Glutamatergic neuron (in vitro differentiated cells): ENCODE measurements at regions not wholly inside any gene's neighbourhood (a gene's known extent, or its start where the extent isn't known, plus 50 kb on each side); places are given as distances from the start of the nearest gene placed in this dataset.

ENCODE experiments used
- DNase-seq: peaks from one replicate; pipeline ENCODE4 v3.0.0; 2022
- H3K27ac Mint-ChIP-seq: one replicate; pipeline ENCODE4 v1.8.0; 2020; ENCODE audit warnings: mild to moderate bottlenecking, mixed read lengths, inconsistent platforms; ENCODE audit not compliant: unreplicated experiment
- H3K27me3 Mint-ChIP-seq: one replicate; pipeline ENCODE4 v1.8.0; 2020; ENCODE audit warnings: mild to moderate bottlenecking, moderate library complexity, mixed read lengths, inconsistent platforms; ENCODE audit not compliant: unreplicated experiment
- H3K36me3 Mint-ChIP-seq: one replicate; pipeline ENCODE4 v1.8.0; 2020; ENCODE audit warnings: mild to moderate bottlenecking, mixed read lengths, inconsistent platforms; ENCODE audit not compliant: unreplicated experiment
- H3K4me1 Mint-ChIP-seq: one replicate; pipeline ENCODE4 v1.8.0; 2020; ENCODE audit warnings: mild to moderate bottlenecking, low read depth, mixed read lengths, inconsistent platforms; ENCODE audit not compliant: unreplicated experiment
- H3K4me3 Mint-ChIP-seq: one replicate; pipeline ENCODE4 v1.8.0; 2020; ENCODE audit warnings: mild to moderate bottlenecking, mixed read lengths, inconsistent platforms; ENCODE audit not compliant: unreplicated experiment
- H3K9me3 Mint-ChIP-seq: one replicate; pipeline ENCODE4 v1.8.0; 2020; ENCODE audit warnings: mild to moderate bottlenecking, moderate library complexity, mixed read lengths, inconsistent platforms; ENCODE audit not compliant: unreplicated experiment
- CTCF ChIP-seq: fragments of 200-600 bp; sonication (generic); IDR thresholded peaks from one replicate; pipeline ENCODE4 v1.5.0; 2021; ENCODE audit not compliant: partially characterized antibody, unreplicated experiment

DNA sequence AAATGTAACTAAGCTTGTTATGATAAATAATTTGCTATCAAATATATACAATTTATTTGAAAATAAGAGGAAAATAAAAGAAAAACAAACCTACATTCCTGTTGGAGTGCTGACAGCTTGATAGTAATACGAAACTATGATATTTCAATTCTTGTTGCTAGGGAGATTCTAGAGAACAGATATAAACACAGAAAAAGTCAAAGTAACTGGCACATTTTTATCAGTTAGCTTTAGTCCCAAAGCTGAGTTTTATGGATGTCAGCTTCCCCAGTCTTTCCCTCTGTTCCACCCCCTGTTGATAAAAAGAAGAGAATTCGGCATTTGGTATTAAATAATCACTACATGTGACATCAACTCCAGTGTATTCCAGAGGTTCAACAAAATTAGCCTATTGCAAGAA lies 1134.0 kb downstream of the XPNPEP1 start:
- no peak overlapping the region for H3K4me3 Mint-ChIP-seq
- H3K27me3 Mint-ChIP-seq, result no peaks in the 10 kb centered on the region
- peaks cover 6% of the 10 kb centered on the region for H3K36me3 Mint-ChIP-seq
- peaks cover 2% of the 10 kb centered on the region for H3K9me3 Mint-ChIP-seq
- no peak overlapping the region for H3K27ac Mint-ChIP-seq
- H3K4me1 Mint-ChIP-seq, result no peaks in the 10 kb centered on the region
- no peak for DNase-seq
- no peak for TF ChIP-seq CTCF

GRCh38 chr10:108788891-108789290 lies 1134.4 kb downstream of the XPNPEP1 start:
- no peaks in the 10 kb centered on the region for H3K4me1 Mint-ChIP-seq
- no peaks in the 10 kb centered on the region for H3K27me3 Mint-ChIP-seq
- TF ChIP-seq CTCF, result no peak
- H3K9me3 Mint-ChIP-seq, result peaks cover 2% of the 10 kb centered on the region
- no peak for DNase-seq
- H3K36me3 Mint-ChIP-seq, result peaks cover 9% of the 10 kb centered on the region
- no peak overlapping the region for H3K27ac Mint-ChIP-seq
- H3K4me3 Mint-ChIP-seq, result no peak overlapping the region

DNA sequence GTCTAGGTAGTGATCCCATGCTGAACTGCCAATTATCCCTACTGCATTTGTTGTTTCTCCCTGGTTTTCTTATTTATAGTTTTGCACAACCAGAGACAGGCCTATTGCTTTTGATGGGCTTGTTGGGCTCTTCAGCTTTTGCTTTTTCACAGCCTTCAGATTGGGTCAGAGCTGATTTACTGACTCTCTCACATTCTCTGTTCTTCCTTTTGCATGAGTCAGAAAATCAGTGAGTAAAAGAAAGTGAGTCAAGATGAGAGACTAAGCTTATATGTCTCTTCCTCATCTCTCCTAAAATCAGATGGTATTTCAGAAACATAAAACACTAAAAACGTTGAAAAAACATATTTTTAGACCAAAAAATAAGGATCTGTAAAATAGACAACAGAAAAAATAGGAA lies 1135.4 kb downstream of the XPNPEP1 start:
- TF ChIP-seq CTCF, result no peak
- Mint-ChIP-seq H3K4me1 (no peaks in the 10 kb centered on the region), H3K9me3 (peaks cover 5% of the 10 kb centered on the region), H3K36me3 (peaks cover 13% of the 10 kb centered on the region), H3K27ac (no peak overlapping the region), H3K27me3 (no peaks in the 10 kb centered on the region), H3K4me3 (no peak overlapping the region)
- DNase-seq, result no peak

DNA sequence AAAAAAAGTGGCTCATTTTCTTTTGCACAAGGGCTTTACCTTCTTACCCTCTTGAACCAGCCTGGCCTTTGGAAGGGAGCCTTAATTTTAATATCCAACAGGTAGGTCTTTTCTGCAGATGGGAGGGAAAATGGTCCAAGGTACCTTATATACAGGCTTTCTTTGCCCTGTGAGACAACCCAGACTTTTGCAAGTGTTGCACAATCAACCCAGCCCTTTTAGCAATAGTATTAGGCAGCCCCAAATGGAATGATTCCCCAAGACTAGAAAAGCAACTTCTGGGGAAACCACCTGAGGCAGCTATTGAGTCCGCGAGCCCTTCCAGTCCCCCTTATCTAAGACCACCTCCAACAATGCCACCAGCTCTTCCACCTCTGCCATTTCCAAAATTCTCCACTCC lies 1138.3 kb downstream of the XPNPEP1 start:
- Mint-ChIP-seq H3K27ac (no peak overlapping the region), H3K36me3 (peaks cover 13% of the 10 kb centered on the region), H3K9me3 (peaks cover 5% of the 10 kb centered on the region), H3K4me3 (no peak overlapping the region), H3K27me3 (no peaks in the 10 kb centered on the region), H3K4me1 (no peaks in the 10 kb centered on the region)
- no peak for DNase-seq
- no peak for TF ChIP-seq CTCF

DNA sequence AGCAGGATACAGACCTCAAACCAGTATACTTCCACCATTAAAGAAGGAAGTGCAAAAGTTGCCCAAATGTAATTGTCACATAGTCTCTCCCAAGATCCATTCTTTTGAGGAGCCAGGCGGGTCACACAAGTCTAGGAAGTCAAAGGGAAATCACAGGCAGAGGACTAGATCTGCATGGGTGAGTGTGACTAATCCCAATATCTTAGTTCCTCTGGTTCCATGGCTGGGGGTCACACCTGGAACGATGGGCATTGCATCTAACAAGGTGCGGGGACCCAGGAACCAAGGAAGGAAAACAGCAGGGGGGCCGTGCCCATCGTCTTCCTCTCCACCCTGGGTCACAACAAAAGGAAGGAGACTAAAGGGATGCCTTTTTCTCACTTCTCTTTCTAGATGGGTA lies 1138.8 kb downstream of the XPNPEP1 start:
- no peak for DNase-seq
- H3K27me3 Mint-ChIP-seq, result no peaks in the 10 kb centered on the region
- no peaks in the 10 kb centered on the region for H3K4me1 Mint-ChIP-seq
- TF ChIP-seq CTCF, result no peak
- peaks cover 13% of the 10 kb centered on the region for H3K36me3 Mint-ChIP-seq
- H3K9me3 Mint-ChIP-seq, result peaks cover 5% of the 10 kb centered on the region
- H3K27ac Mint-ChIP-seq, result no peak overlapping the region
- H3K4me3 Mint-ChIP-seq, result no peak overlapping the region
